Natural killer cell treated with Interleukin-12 subunit alpha and Interleukin-12 subunit beta and Interleukin-15 and Interleukin-18, amount 100 ng/mL, for 72 hours (primary cell): ENCODE measurements at regions not wholly inside any gene's neighbourhood (a gene's known extent, or its start where the extent isn't known, plus 50 kb on each side); places are given as distances from the start of the nearest gene placed in this dataset.
A peak's percentile ranks its signal among the peaks of the same experiment; 100 is the strongest.
"Not testable (repeated sequence)": the region's sequence is repeated elsewhere in the genome, so short reads cannot be mapped to it uniquely, and the experiment has no call there.

Source experiments
- ATAC-seq, 2 donors: fragments of 150-1000 bp; cut with Tn5 transposase in 1 of 2; sonication (Bioruptor Pico), chemical (Tn5 transposase) in 1 of 2; 2 replicates each; pipeline ENCODE4 v1.10.0; 2021
- DNase-seq: peaks from one replicate; pipeline ENCODE4 v3.0.0; 2022; ENCODE audit warnings: low spot score
- H3K27ac Mint-ChIP-seq, 2 donors: 1 replicate in 1 of 2; 2 replicates in 1 of 2; pipeline ENCODE4 v1.8.0; 2022; ENCODE audit warnings: mixed read lengths in 2 of 2, mild to moderate bottlenecking in 1 of 2, moderate library complexity in 1 of 2
- H3K27me3 Mint-ChIP-seq, 2 donors: 1 replicate in 1 of 2; 2 replicates in 1 of 2; pipeline ENCODE4 v1.8.0; 2022; ENCODE audit warnings: mixed read lengths in 2 of 2
- H3K36me3 Mint-ChIP-seq: one replicate; pipeline ENCODE4 v1.8.0; 2022; ENCODE audit warnings: mixed read lengths
- H3K4me1 Mint-ChIP-seq, 2 donors: 1 replicate in 1 of 2; 2 replicates in 1 of 2; pipeline ENCODE4 v1.8.0; 2022; ENCODE audit warnings: low read depth in 2 of 2, mixed read lengths in 2 of 2, mild to moderate bottlenecking in 1 of 2
- H3K4me3 Mint-ChIP-seq: one replicate; pipeline ENCODE4 v1.8.0; 2022; ENCODE audit warnings: mixed read lengths
- H3K9me3 Mint-ChIP-seq: 2 replicates; pipeline ENCODE4 v1.8.0; 2022; ENCODE audit warnings: mixed read lengths

GRCh38 chr4:28077203-28077602, 1216.6 kb downstream of the STIM2 start:
- H3K4me1 Mint-ChIP-seq, ATAC-seq, H3K27ac Mint-ChIP-seq, H3K4me3 Mint-ChIP-seq, DNase-seq, H3K27me3 Mint-ChIP-seq: not testable (repeated sequence)
- peaks cover 21% of the 10 kb centered on the region for H3K9me3 Mint-ChIP-seq
- peaks cover 13% of the 10 kb centered on the region for H3K36me3 Mint-ChIP-seq

- Mint-ChIP-seq H3K27me3 (no peaks in the 10 kb centered on the region), H3K4me3 (no peak overlapping the region), H3K36me3 (peaks cover 18% of the 10 kb centered on the region), H3K4me1 (no peaks in the 10 kb centered on the region), H3K27ac (no peak overlapping the region), H3K9me3 (peaks cover 42% of the 10 kb centered on the region)
- DNase-seq (no peak), ATAC-seq (no peak)
Observed at GRCh38 chr4:28082686-28083390, 1222.2 kb downstream of the STIM2 start.

GRCh38 chr4:28092610-28093009, 1232.0 kb downstream of the STIM2 start:
- no peaks in the 10 kb centered on the region for H3K4me1 Mint-ChIP-seq
- H3K27me3 Mint-ChIP-seq = no peaks in the 10 kb centered on the region
- no peak overlapping the region for H3K4me3 Mint-ChIP-seq
- no peaks in the 10 kb centered on the region for H3K36me3 Mint-ChIP-seq
- ATAC-seq (no peak), DNase-seq (no peak)
- peaks cover 14% of the 10 kb centered on the region for H3K9me3 Mint-ChIP-seq
- no peak overlapping the region for H3K27ac Mint-ChIP-seq

GRCh38 chr4:28093071-28093470, 1232.4 kb downstream of the STIM2 start:
- H3K27ac Mint-ChIP-seq = no peak overlapping the region
- ATAC-seq = no peak

GRCh38 chr4:28101583-28101982, 1240.9 kb downstream of the STIM2 start:
- DNase-seq (no peak), ATAC-seq (no peak)
- H3K27ac Mint-ChIP-seq = no peak overlapping the region
- no peaks in the 10 kb centered on the region for H3K4me1 Mint-ChIP-seq
- H3K27me3 Mint-ChIP-seq = no peaks in the 10 kb centered on the region
- no peaks in the 10 kb centered on the region for H3K36me3 Mint-ChIP-seq
- H3K4me3 Mint-ChIP-seq = no peak overlapping the region
- H3K9me3 Mint-ChIP-seq = peaks cover 12% of the 10 kb centered on the region

More at GRCh38 chr4:28093071-28093470, 1232.4 kb downstream of the STIM2 start:
- no peaks in the 10 kb centered on the region for H3K27me3 Mint-ChIP-seq
- H3K4me1 Mint-ChIP-seq = no peaks in the 10 kb centered on the region
- peaks cover 14% of the 10 kb centered on the region for H3K9me3 Mint-ChIP-seq
- no peak overlapping the region for H3K4me3 Mint-ChIP-seq
- no peaks in the 10 kb centered on the region for H3K36me3 Mint-ChIP-seq
- no peak for DNase-seq

GRCh38 chr4:28105271-28105859, 1244.7 kb downstream of the STIM2 start:
- Mint-ChIP-seq H3K4me1 (no peaks in the 10 kb centered on the region), H3K27ac (no peak overlapping the region), H3K9me3 (peaks cover 12% of the 10 kb centered on the region), H3K4me3 (no peak overlapping the region), H3K36me3 (no peaks in the 10 kb centered on the region), H3K27me3 (no peaks in the 10 kb centered on the region)
- DNase-seq (no peak), ATAC-seq (no peak)

- H3K36me3 Mint-ChIP-seq = no peaks in the 10 kb centered on the region
- no peaks in the 10 kb centered on the region for H3K4me1 Mint-ChIP-seq
- H3K27ac Mint-ChIP-seq = no peak overlapping the region
- peaks cover 12% of the 10 kb centered on the region for H3K9me3 Mint-ChIP-seq
- H3K4me3 Mint-ChIP-seq = no peak overlapping the region
- no peaks in the 10 kb centered on the region for H3K27me3 Mint-ChIP-seq
- no peak for ATAC-seq
- DNase-seq = no peak
Observed at GRCh38 chr4:28106155-28106554, 1245.5 kb downstream of the STIM2 start.

- no peak for DNase-seq
- H3K36me3 Mint-ChIP-seq = no peaks in the 10 kb centered on the region
- H3K27ac Mint-ChIP-seq = no peak overlapping the region
- no peaks in the 10 kb centered on the region for H3K27me3 Mint-ChIP-seq
- H3K4me1 Mint-ChIP-seq = no peaks in the 10 kb centered on the region
- no peak overlapping the region for H3K4me3 Mint-ChIP-seq
- ATAC-seq = no peak
- peaks cover 4% of the 10 kb centered on the region for H3K9me3 Mint-ChIP-seq
Observed at GRCh38 chr4:28109801-28110200, 1249.2 kb downstream of the STIM2 start.

- not testable (repeated sequence) for H3K9me3 Mint-ChIP-seq, H3K4me3 Mint-ChIP-seq
Observed at GRCh38 chr4:28112691-28113335, 1252.2 kb downstream of the STIM2 start.

GRCh38 chr4:28113586-28113985, 1252.9 kb downstream of the STIM2 start:
- peaks cover 14% of the 10 kb centered on the region for H3K9me3 Mint-ChIP-seq
- ATAC-seq, H3K27me3 Mint-ChIP-seq, DNase-seq, H3K27ac Mint-ChIP-seq, H3K36me3 Mint-ChIP-seq, H3K4me3 Mint-ChIP-seq, H3K4me1 Mint-ChIP-seq: not testable (repeated sequence)

More at GRCh38 chr4:28112691-28113335, 1252.2 kb downstream of the STIM2 start:
- ATAC-seq, H3K27ac Mint-ChIP-seq, H3K27me3 Mint-ChIP-seq, H3K4me1 Mint-ChIP-seq, H3K36me3 Mint-ChIP-seq: not testable (repeated sequence)
- DNase-seq = peak; percentile 56

- ATAC-seq, DNase-seq, H3K4me1 Mint-ChIP-seq, H3K4me3 Mint-ChIP-seq, H3K36me3 Mint-ChIP-seq, H3K27me3 Mint-ChIP-seq, H3K27ac Mint-ChIP-seq: not testable (repeated sequence)
- H3K9me3 Mint-ChIP-seq = peaks cover 14% of the 10 kb centered on the region
Observed at GRCh38 chr4:28116526-28117083, 1256.0 kb downstream of the STIM2 start.

GRCh38 chr4:28117084-28117682, 1256.5 kb downstream of the STIM2 start:
- Mint-ChIP-seq H3K4me3 (no peak overlapping the region), H3K27me3 (no peaks in the 10 kb centered on the region), H3K27ac (no peak overlapping the region), H3K36me3 (peaks cover 9% of the 10 kb centered on the region), H3K9me3 (peaks cover 14% of the 10 kb centered on the region), H3K4me1 (no peaks in the 10 kb centered on the region)
- no peak for ATAC-seq
- DNase-seq = no peak

GRCh38 chr4:28146191-28146590, 1285.5 kb downstream of the STIM2 start:
- no peaks in the 10 kb centered on the region for H3K4me1 Mint-ChIP-seq
- DNase-seq (no peak), ATAC-seq (no peak)
- H3K9me3 Mint-ChIP-seq = peaks cover 27% of the 10 kb centered on the region
- no peak overlapping the region for H3K27ac Mint-ChIP-seq
- no peaks in the 10 kb centered on the region for H3K27me3 Mint-ChIP-seq
- no peaks in the 10 kb centered on the region for H3K36me3 Mint-ChIP-seq
- no peak overlapping the region for H3K4me3 Mint-ChIP-seq

GRCh38 chr4:28148221-28148620, 1287.6 kb downstream of the STIM2 start:
- no peak for ATAC-seq
- Mint-ChIP-seq H3K9me3 (peaks cover 20% of the 10 kb centered on the region), H3K27ac (no peak overlapping the region), H3K36me3 (no peaks in the 10 kb centered on the region), H3K4me1 (no peaks in the 10 kb centered on the region), H3K27me3 (no peaks in the 10 kb centered on the region), H3K4me3 (no peak overlapping the region)
- DNase-seq = no peak
